Loucy (cell line): ENCODE measurements at regions not wholly inside any gene's neighbourhood (a gene's known extent, or its start where the extent isn't known, plus 50 kb on each side); places are given as distances from the start of the nearest gene placed in this dataset.

Experiments used
- H2AFZ ChIP-seq: fragments of 200-600 bp; sonication (generic); 2 replicates; pipeline ENCODE4 v1.6.0; 2016; ENCODE audit warnings: antibody characterized with exemption, mild to moderate bottlenecking, low read length, moderate library complexity
- H3F3A ChIP-seq: fragments of 200-600 bp; 2 replicates; pipeline ENCODE4 v1.6.0; 2016; ENCODE audit warnings: antibody characterized with exemption, low read depth, mild to moderate bottlenecking
- H3K27me3 ChIP-seq: fragments of 200-600 bp; sonication (generic); 2 replicates; pipeline ENCODE4 v1.6.1; 2014; ENCODE audit warnings: low read length, mild to moderate bottlenecking; ENCODE audit not compliant: insufficient read depth, poor library complexity, severe bottlenecking
- H3K36me3 ChIP-seq: fragments of 200-600 bp; sonication (generic); 2 replicates; pipeline ENCODE4 v1.6.1; 2016; ENCODE audit warnings: low read length; ENCODE audit not compliant: insufficient read depth
- H3K4me1 ChIP-seq: fragments of 200-600 bp; sonication (generic); 2 replicates; pipeline ENCODE4 v1.5.1; 2014; ENCODE audit warnings: low read length, mild to moderate bottlenecking; ENCODE audit not compliant: insufficient read depth, poor library complexity, severe bottlenecking
- H3K4me2 ChIP-seq: fragments of 200-600 bp; sonication (generic); 2 replicates; pipeline ENCODE4 v1.6.0; 2014; ENCODE audit warnings: antibody characterized with exemption, low read length, low read depth, mild to moderate bottlenecking; ENCODE audit not compliant: poor library complexity, severe bottlenecking
- H3K4me3 ChIP-seq: fragments of 200-600 bp; sonication (generic); 2 replicates; pipeline ENCODE4 v1.5.1; 2014; ENCODE audit warnings: low read length, mild to moderate bottlenecking, mixed read lengths; ENCODE audit not compliant: poor library complexity, severe bottlenecking
- H3K79me2 ChIP-seq: fragments of 200-600 bp; sonication (generic); 2 replicates; pipeline ENCODE4 v1.6.1; 2014; ENCODE audit warnings: low read length; ENCODE audit not compliant: insufficient read depth
- H3K9ac ChIP-seq: fragments of 200-600 bp; sonication (generic); 2 replicates; pipeline ENCODE4 v1.6.0; 2014; ENCODE audit warnings: mild to moderate bottlenecking, low read depth, low read length, moderate library complexity; ENCODE audit not compliant: poor library complexity, severe bottlenecking
- H3K9me2 ChIP-seq: fragments of 200-600 bp; sonication (generic); replicated peaks from 2 replicates; pipeline ENCODE4 v1.6.1; 2016; ENCODE audit warnings: low read depth, low read length, mixed read lengths
- H3K9me3 ChIP-seq: fragments of 200-600 bp; sonication (generic); 2 replicates; pipeline ENCODE4 v1.6.1; 2014; ENCODE audit warnings: mild to moderate bottlenecking, antibody characterized with exemption, low read length, low read depth; ENCODE audit not compliant: insufficient read depth
- H4K20me1 ChIP-seq: fragments of 200-600 bp; sonication (generic); 2 replicates; pipeline ENCODE4 v1.6.0; 2014; ENCODE audit warnings: antibody characterized with exemption, low read length, mild to moderate bottlenecking; ENCODE audit not compliant: insufficient read depth, poor library complexity, severe bottlenecking
- EZH2phosphoT487 ChIP-seq: fragments of 200-600 bp; IDR thresholded peaks from 2 replicates; pipeline ENCODE4 v1.6.1; 2018; ENCODE audit warnings: antibody characterized with exemption, mild to moderate bottlenecking, moderate library complexity, borderline replicate concordance
- TF ChIP-seq, protein P1 (sequence below): fragments of 200-600 bp; sonication (generic); conservative IDR thresholded peaks from 2 replicates; pipeline ENCODE4 v1.5.1; 2014; ENCODE audit warnings: mild to moderate bottlenecking, antibody characterized with exemption, low read length

DNA sequence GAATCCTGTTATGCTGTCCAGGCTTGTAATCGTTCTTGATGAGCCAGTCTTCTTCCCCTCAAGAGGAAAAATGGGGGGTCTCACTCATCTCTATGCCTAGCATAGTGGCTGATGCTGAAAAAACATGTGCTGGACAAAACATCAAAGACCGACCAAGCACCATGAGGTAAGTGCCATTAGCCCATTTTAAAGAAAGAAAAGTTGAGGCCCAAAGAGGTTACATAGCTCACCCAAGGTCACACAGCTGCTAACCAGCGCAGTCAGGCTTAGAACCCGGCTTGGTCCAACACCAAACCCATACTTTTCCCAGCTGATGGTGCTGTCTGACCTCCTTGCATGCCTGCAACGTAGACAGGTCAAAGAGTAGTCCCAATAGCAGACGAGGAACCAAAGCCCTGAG lies 156.4 kb downstream of the INHBB start:
- Histone ChIP-seq H3K9ac (no peak overlapping the region), H3F3A (no peaks in the 10 kb centered on the region), H3K36me3 (no peaks in the 10 kb centered on the region), H3K9me2 (no peaks in the 10 kb centered on the region), H3K9me3 (no peaks in the 10 kb centered on the region), H4K20me1 (no peaks in the 10 kb centered on the region), H3K4me2 (no peak overlapping the region), H2AFZ (no peak overlapping the region), H3K27me3 (no peaks in the 10 kb centered on the region), H3K79me2 (no peaks in the 10 kb centered on the region), H3K4me3 (no peak overlapping the region), H3K4me1 (no peaks in the 10 kb centered on the region)
- TF ChIP-seq, protein P1, sequence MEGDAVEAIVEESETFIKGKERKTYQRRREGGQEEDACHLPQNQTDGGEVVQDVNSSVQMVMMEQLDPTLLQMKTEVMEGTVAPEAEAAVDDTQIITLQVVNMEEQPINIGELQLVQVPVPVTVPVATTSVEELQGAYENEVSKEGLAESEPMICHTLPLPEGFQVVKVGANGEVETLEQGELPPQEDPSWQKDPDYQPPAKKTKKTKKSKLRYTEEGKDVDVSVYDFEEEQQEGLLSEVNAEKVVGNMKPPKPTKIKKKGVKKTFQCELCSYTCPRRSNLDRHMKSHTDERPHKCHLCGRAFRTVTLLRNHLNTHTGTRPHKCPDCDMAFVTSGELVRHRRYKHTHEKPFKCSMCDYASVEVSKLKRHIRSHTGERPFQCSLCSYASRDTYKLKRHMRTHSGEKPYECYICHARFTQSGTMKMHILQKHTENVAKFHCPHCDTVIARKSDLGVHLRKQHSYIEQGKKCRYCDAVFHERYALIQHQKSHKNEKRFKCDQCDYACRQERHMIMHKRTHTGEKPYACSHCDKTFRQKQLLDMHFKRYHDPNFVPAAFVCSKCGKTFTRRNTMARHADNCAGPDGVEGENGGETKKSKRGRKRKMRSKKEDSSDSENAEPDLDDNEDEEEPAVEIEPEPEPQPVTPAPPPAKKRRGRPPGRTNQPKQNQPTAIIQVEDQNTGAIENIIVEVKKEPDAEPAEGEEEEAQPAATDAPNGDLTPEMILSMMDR, result no peak
- no peak for TF ChIP-seq EZH2phosphoT487

DNA sequence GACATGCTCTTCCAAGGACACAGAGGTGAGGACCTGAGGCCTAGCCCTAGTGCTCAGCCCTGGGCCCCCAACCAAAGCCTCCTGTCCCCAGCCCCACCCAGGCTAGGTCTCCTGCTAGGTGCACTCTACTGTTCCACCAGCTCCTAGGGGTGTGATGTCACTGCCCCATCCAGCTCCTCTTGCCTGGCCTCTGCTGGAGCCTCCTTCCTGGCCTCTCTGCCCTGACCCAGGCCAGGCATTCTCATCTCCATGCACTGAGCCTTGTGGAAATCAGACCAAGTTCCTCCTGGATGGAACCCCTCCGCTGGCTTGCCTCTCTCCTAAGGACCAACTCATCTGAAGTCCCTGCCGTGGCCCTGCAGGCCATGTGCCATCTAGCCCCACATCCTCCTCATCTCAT lies 156.8 kb downstream of the INHBB start:
- no peaks in the 10 kb centered on the region for H3K36me3 ChIP-seq
- H3K27me3 ChIP-seq, result no peaks in the 10 kb centered on the region
- H3K9ac ChIP-seq, result no peak overlapping the region
- no peak overlapping the region for H3K4me2 ChIP-seq
- no peaks in the 10 kb centered on the region for H3F3A ChIP-seq
- H3K9me3 ChIP-seq, result no peaks in the 10 kb centered on the region
- H4K20me1 ChIP-seq, result no peaks in the 10 kb centered on the region
- H2AFZ ChIP-seq, result no peak overlapping the region
- no peaks in the 10 kb centered on the region for H3K79me2 ChIP-seq
- no peak overlapping the region for H3K4me3 ChIP-seq
- H3K9me2 ChIP-seq, result no peaks in the 10 kb centered on the region
- no peaks in the 10 kb centered on the region for H3K4me1 ChIP-seq
- TF ChIP-seq, protein P1, result no peak
- no peak for TF ChIP-seq EZH2phosphoT487

DNA sequence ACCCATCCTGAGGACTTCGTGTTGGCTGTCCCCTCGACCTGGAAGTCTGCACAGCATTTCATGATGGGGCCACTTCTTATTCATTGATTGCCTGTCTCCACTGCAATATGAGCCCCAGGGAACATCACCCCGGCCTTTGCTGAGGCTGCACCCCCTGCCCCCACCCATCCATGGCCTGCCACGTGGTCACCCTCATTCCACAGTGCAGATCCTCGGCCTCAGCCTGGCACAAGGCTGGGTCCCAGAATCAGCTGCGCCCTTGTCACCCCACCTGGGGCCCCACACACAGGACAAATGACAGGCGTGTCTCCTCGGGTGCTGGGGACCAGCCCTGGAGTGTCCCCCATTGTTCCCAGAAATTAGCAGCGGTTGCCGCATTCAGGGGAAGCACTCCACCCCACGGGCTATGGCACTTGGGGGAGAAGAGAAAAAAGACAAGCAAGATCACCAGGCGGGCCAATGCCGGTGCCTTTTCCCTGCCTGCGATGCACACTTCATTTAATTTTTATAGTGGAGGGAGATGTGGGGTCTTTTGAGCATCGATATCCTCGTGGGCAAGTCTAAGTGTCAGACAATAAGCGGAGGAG lies 157.4 kb downstream of the INHBB start:
- Histone ChIP-seq H3K9me3 (no peaks in the 10 kb centered on the region), H3K36me3 (no peaks in the 10 kb centered on the region), H2AFZ (no peak overlapping the region), H3K4me2 (no peak overlapping the region), H3K27me3 (no peaks in the 10 kb centered on the region), H3K9ac (no peak overlapping the region), H3K9me2 (no peaks in the 10 kb centered on the region), H3K4me3 (no peak overlapping the region), H3K79me2 (no peaks in the 10 kb centered on the region), H3K4me1 (no peaks in the 10 kb centered on the region), H4K20me1 (no peaks in the 10 kb centered on the region), H3F3A (no peaks in the 10 kb centered on the region)
- TF ChIP-seq, protein P1, result no peak
- TF ChIP-seq EZH2phosphoT487, result no peak
